ENCODE measurements at regions not wholly inside any gene's neighbourhood (a gene's known extent, or its start where the extent isn't known, plus 50 kb on each side); places are given as distances from the start of the nearest gene placed in this dataset.

GRCh38 chr2:447902-448665 is 160.2 kb upstream of the ALKAL2 start:
- Histone ChIP-seq H3K4me2 (no peak overlapping the region), H2AFZ (no peak overlapping the region), H3K36me3 (ENCODE audit: low read depth) (no peaks in the 10 kb centered on the region), H3K79me2 (ENCODE audit: low read depth) (no peaks in the 10 kb centered on the region), H3K4me3 (no peak overlapping the region), H3K4me1 (replicated peaks; ENCODE audit: insufficient read depth) (no peaks in the 10 kb centered on the region), H3K9me2 (ENCODE audit: insufficient read depth) (no peaks in the 10 kb centered on the region), H3K27me3 (ENCODE audit: insufficient read depth, low read depth) (no peaks in the 10 kb centered on the region), H3K9me3 (ENCODE audit: insufficient read depth, low read depth) (no peaks in the 10 kb centered on the region), H3K27ac (no peak overlapping the region), H3F3A (ENCODE audit: insufficient read depth, low read depth) (no peaks in the 10 kb centered on the region), H4K20me1 (ENCODE audit: insufficient read depth) (no peaks in the 10 kb centered on the region)
- DNase-seq, result no peak
- BruUV-seq (replicated peaks), result no TSS peak
- ChIA-PET POLR2A (ENCODE audit: unreplicated experiment) (no interaction called here), CTCF (no interaction called here)
- intact Hi-C loops (cut with micrococcal nuclease; ENCODE audit: unreplicated experiment), result no loop called here
- TF ChIP-seq EZH2 (IDR thresholded peaks at IDR 0.05; ENCODE audit: low read depth) (no peak), CTCF (conservative IDR thresholded peaks at IDR 0.05) (no peak)

DNA sequence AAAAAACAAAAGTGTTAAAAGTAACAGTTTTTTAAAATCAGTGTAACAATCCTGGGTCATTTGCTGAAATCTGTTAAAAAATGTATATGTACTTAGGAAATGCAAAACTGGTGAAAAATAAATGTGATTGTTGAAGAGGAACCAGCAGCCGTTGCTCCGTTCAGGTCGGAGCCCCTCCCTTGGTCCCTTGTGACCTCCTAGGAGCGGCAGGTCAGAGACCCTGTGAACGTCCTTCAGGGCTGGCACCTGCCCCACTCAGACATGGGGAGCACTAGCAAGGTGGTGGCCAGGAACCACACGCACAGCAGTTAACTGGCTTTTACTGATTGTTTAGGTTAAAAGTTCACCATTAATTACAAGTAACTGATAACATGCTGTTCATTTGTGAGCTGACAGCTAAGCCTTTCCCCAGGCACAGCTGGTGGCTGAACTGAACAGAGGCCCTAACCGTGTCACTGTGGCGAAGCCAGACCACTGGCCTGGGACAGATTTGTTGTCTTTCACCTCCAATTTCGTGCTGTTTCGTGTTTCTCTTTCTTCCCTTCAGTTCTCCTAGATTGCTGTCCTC is 159.2 kb upstream of the ALKAL2 start:
- no peaks in the 10 kb centered on the region for H3K9me2 ChIP-seq (ENCODE audit: insufficient read depth)
- BruUV-seq (replicated peaks), result no TSS peak
- H3K9me3 ChIP-seq (ENCODE audit: insufficient read depth, low read depth), result no peaks in the 10 kb centered on the region
- no peak for DNase-seq
- H3K27me3 ChIP-seq (ENCODE audit: insufficient read depth, low read depth), result no peaks in the 10 kb centered on the region
- H4K20me1 ChIP-seq (ENCODE audit: insufficient read depth), result no peaks in the 10 kb centered on the region
- H3K27ac ChIP-seq, result no peak overlapping the region
- no peaks in the 10 kb centered on the region for H3K36me3 ChIP-seq (ENCODE audit: low read depth)
- TF ChIP-seq EZH2 (IDR thresholded peaks at IDR 0.05; ENCODE audit: low read depth), result no peak
- TF ChIP-seq CTCF (conservative IDR thresholded peaks at IDR 0.05), result no peak
- H3K79me2 ChIP-seq (ENCODE audit: low read depth), result no peaks in the 10 kb centered on the region
- no peak overlapping the region for H3K4me2 ChIP-seq
- CTCF ChIA-PET, result no interaction called here
- no peak overlapping the region for H3K4me3 ChIP-seq
- POLR2A ChIA-PET (ENCODE audit: unreplicated experiment), result no interaction called here
- H3K4me1 ChIP-seq (replicated peaks; ENCODE audit: insufficient read depth), result no peaks in the 10 kb centered on the region
- intact Hi-C loops (cut with micrococcal nuclease; ENCODE audit: unreplicated experiment), result no loop called here
- H2AFZ ChIP-seq, result no peak overlapping the region
- H3F3A ChIP-seq (ENCODE audit: insufficient read depth, low read depth), result no peaks in the 10 kb centered on the region

DNA sequence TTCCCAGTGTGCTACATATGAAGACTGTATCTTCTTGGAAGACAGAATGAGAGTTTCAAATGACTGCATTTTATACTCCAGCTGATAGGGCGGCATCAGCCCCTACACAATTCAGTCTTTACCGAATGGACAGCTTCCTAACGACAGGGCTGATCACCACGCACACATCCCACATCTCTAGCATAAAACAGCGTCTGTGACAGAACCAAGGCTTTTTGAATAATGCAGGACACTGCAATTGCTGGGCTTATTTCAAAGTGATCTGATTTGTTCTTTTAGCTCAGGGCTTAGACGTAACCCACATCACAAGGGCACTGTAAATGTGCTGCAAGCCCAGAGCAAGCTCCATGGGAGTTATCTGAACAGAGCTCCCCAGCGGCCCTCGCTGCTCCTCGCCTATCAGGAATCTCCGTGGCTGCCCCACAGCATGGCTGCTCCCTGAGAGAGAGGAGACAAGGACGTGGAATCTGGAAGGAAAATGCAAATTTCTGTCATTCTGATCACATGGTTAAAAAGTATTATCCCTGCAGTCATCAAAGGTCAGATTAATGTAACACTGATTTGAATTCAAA is 158.5 kb upstream of the ALKAL2 start:
- H2AFZ ChIP-seq, result no peak overlapping the region
- no peaks in the 10 kb centered on the region for H3K27me3 ChIP-seq (ENCODE audit: insufficient read depth, low read depth)
- H3K36me3 ChIP-seq (ENCODE audit: low read depth), result no peaks in the 10 kb centered on the region
- no peaks in the 10 kb centered on the region for H3K79me2 ChIP-seq (ENCODE audit: low read depth)
- no peak for DNase-seq
- no peak overlapping the region for H3K27ac ChIP-seq
- H3K4me2 ChIP-seq, result no peak overlapping the region
- no peaks in the 10 kb centered on the region for H3K4me1 ChIP-seq (replicated peaks; ENCODE audit: insufficient read depth)
- CTCF ChIA-PET, result no interaction called here
- H3F3A ChIP-seq (ENCODE audit: insufficient read depth, low read depth), result no peaks in the 10 kb centered on the region
- BruUV-seq (replicated peaks), result no TSS peak
- POLR2A ChIA-PET (ENCODE audit: unreplicated experiment), result no interaction called here
- H3K9me2 ChIP-seq (ENCODE audit: insufficient read depth), result no peaks in the 10 kb centered on the region
- intact Hi-C loops (cut with micrococcal nuclease; ENCODE audit: unreplicated experiment), result no loop called here
- no peak for TF ChIP-seq EZH2 (IDR thresholded peaks at IDR 0.05; ENCODE audit: low read depth)
- TF ChIP-seq CTCF (conservative IDR thresholded peaks at IDR 0.05), result no peak
- no peak overlapping the region for H3K4me3 ChIP-seq
- H3K9me3 ChIP-seq (ENCODE audit: insufficient read depth, low read depth), result no peaks in the 10 kb centered on the region
- H4K20me1 ChIP-seq (ENCODE audit: insufficient read depth), result no peaks in the 10 kb centered on the region
